GM23338 (cell line): ENCODE measurements at regions not wholly inside any gene's neighbourhood (a gene's known extent, or its start where the extent isn't known, plus 50 kb on each side); places are given as distances from the start of the nearest gene placed in this dataset.

Experiments
- ATAC-seq: fragments of 200-7000 bp; cut with Tn5 transposase; 3 replicates; pipeline ENCODE4 v1.9.1; 2020
- DNase-seq: peaks from one replicate; pipeline ENCODE4 v3.0.0-alpha.2; 2015; ENCODE audit warnings: low spot score
- H2AFZ ChIP-seq: fragments of 200-600 bp; sonication (generic); 2 replicates; pipeline ENCODE4 v1.8.0; 2016; ENCODE audit warnings: antibody characterized with exemption, mild to moderate bottlenecking, moderate library complexity
- H3F3A ChIP-seq: fragments of 200-600 bp; sonication (generic); replicated peaks from 2 replicates; pipeline ENCODE4 v1.8.0; 2017; ENCODE audit warnings: antibody characterized with exemption, mixed run types, low read depth
- H3K27ac ChIP-seq: fragments of 200-600 bp; sonication (generic); 2 replicates; pipeline ENCODE4 v1.6.1; 2016; ENCODE audit warnings: low read depth
- H3K27me3 ChIP-seq: fragments of 200-600 bp; sonication (generic); 2 replicates; pipeline ENCODE4 v1.8.0; 2016; ENCODE audit warnings: mild to moderate bottlenecking, mixed run types, moderate library complexity; ENCODE audit not compliant: insufficient read depth
- H3K36me3 ChIP-seq: fragments of 200-600 bp; sonication (generic); 2 replicates; pipeline ENCODE4 v1.8.0; 2016; ENCODE audit warnings: mild to moderate bottlenecking; ENCODE audit not compliant: insufficient read depth
- H3K4me1 ChIP-seq: fragments of 200-600 bp; sonication (generic); 2 replicates; pipeline ENCODE4 v1.8.0; 2016; ENCODE audit warnings: mild to moderate bottlenecking, moderate library complexity; ENCODE audit not compliant: insufficient read depth
- H3K4me2 ChIP-seq: fragments of 200-600 bp; sonication (generic); 2 replicates; pipeline ENCODE4 v1.7.1; 2017; ENCODE audit warnings: mixed run types
- H3K4me3 ChIP-seq: fragments of 200-600 bp; sonication (generic); 2 replicates; pipeline ENCODE4 v1.6.1; 2016; ENCODE audit warnings: mixed run types
- H3K79me2 ChIP-seq: fragments of 200-600 bp; sonication (generic); replicated peaks from 2 replicates; pipeline ENCODE4 v1.8.0; 2017; ENCODE audit warnings: mild to moderate bottlenecking; ENCODE audit not compliant: insufficient read depth
- H3K9me2 ChIP-seq: fragments of 200-600 bp; sonication (generic); 2 replicates; pipeline ENCODE4 v1.8.0; 2017; ENCODE audit not compliant: insufficient read depth
- H4K20me1 ChIP-seq: fragments of 200-600 bp; sonication (generic); replicated peaks from 2 replicates; pipeline ENCODE4 v1.8.0; 2017; ENCODE audit warnings: mild to moderate bottlenecking; ENCODE audit not compliant: insufficient read depth
- H3K27ac Mint-ChIP-seq: 2 replicates; pipeline ENCODE4 v1.8.0; 2020; ENCODE audit warnings: inconsistent platforms, mild to moderate bottlenecking, moderate library complexity, mixed read lengths
- H3K27me3 Mint-ChIP-seq: 3 replicates; pipeline ENCODE4 v1.8.0; 2022; ENCODE audit warnings: low read depth, mild to moderate bottlenecking, moderate library complexity, mixed read lengths, inconsistent platforms; ENCODE audit not compliant: insufficient read depth, poor library complexity
- H3K36me3 Mint-ChIP-seq: 3 replicates; pipeline ENCODE4 v1.8.0; 2021; ENCODE audit warnings: low read depth, mild to moderate bottlenecking, inconsistent platforms, moderate library complexity, mixed read lengths
- H3K4me1 Mint-ChIP-seq: 3 replicates; pipeline ENCODE4 v1.8.0; 2020; ENCODE audit warnings: mild to moderate bottlenecking, inconsistent platforms, mixed read lengths
- H3K4me3 Mint-ChIP-seq: 3 replicates; pipeline ENCODE4 v1.8.0; 2021; ENCODE audit warnings: moderate library complexity, mild to moderate bottlenecking, inconsistent platforms, mixed read lengths
- H3K9me3 Mint-ChIP-seq: 3 replicates; pipeline ENCODE4 v1.8.0; 2020; ENCODE audit warnings: moderate library complexity, mild to moderate bottlenecking, inconsistent platforms, mixed read lengths
- EZH2phosphoT487 ChIP-seq: fragments of 200-600 bp; sonication (generic); IDR thresholded peaks from one replicate; pipeline ENCODE4 v1.8.1; 2018; ENCODE audit warnings: antibody characterized with exemption; ENCODE audit not compliant: unreplicated experiment
- JUNB ChIP-seq: IDR thresholded peaks from one replicate; pipeline ENCODE4 v1.6.1; 2016; ENCODE audit warnings: antibody characterized with exemption; ENCODE audit not compliant: unreplicated experiment
- POLR2AphosphoS5 ChIP-seq: IDR thresholded peaks from 2 replicates; pipeline ENCODE4 v1.6.1; 2016; ENCODE audit warnings: antibody characterized with exemption, low read depth
- STAT1 ChIP-seq: IDR thresholded peaks from one replicate; pipeline ENCODE4 v1.6.1; 2016; ENCODE audit warnings: antibody characterized with exemption; ENCODE audit not compliant: unreplicated experiment
- ZNF114 ChIP-seq: fragments of 250-450 bp; sonication (Bioruptor Pico); IDR thresholded peaks from 2 replicates; pipeline ENCODE4 v1.5.0; 2020; ENCODE audit warnings: mild to moderate bottlenecking, moderate library complexity
- ZNF331 ChIP-seq: fragments of 250-450 bp; sonication (Bioruptor Pico); IDR thresholded peaks from 2 replicates; pipeline ENCODE4 v1.5.0; 2020; ENCODE audit warnings: low read depth, mild to moderate bottlenecking, moderate library complexity
- TF ChIP-seq, protein P1 (sequence below): IDR thresholded peaks from one replicate; pipeline ENCODE4 v1.6.1; 2018; ENCODE audit warnings: antibody characterized with exemption; ENCODE audit not compliant: unreplicated experiment
- TF ChIP-seq, protein P2 (sequence below), 2 experiments: fragments of 200-600 bp in 1 of 2; sonication (generic) in 1 of 2; conservative IDR thresholded peaks; 2 replicates each; pipeline versions ENCODE4 v1.5.1 to v1.6.1; 2016 to 2017; ENCODE audit warnings: antibody characterized with exemption in 2 of 2, low read depth in 2 of 2, mild to moderate bottlenecking in 2 of 2, moderate library complexity in 1 of 2
- TF ChIP-seq, protein P3 (sequence below): IDR thresholded peaks from 2 replicates; pipeline ENCODE4 v1.6.1; 2016; ENCODE audit warnings: antibody characterized with exemption

DNA sequence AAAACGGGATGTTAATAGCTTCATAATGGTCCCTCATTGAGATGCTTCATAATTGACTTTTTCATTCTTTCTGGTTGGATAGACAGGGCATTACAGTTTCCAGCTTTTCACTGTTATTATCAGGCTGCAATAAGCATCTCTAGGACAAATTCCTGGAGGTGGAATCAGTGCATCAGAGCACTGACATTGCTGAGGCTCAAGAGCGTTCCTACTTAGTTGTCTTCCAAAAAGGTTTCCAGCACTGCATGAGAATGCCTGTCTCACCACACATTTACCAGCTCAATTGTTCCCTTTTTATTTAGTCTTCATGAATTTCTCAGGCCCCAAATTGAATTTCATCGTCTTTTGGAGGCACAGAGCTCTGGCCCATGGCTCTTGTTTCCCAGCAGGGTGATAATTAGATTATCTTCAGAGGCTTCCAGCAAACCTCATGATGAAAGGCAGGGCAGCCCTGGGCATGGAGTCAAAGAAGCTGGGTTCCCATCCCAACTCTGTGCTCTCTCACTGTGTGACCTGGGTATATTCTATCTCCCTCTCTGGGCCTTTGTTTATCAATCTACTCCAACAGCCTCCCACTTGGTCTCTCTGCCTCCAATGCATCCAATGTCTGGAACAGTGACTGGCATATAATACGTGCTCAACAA lies 451.4 kb downstream of the PTPRU start (continued):
- TF ChIP-seq STAT1, result no peak
- no peak for TF ChIP-seq ZNF114
- TF ChIP-seq, protein P1, sequence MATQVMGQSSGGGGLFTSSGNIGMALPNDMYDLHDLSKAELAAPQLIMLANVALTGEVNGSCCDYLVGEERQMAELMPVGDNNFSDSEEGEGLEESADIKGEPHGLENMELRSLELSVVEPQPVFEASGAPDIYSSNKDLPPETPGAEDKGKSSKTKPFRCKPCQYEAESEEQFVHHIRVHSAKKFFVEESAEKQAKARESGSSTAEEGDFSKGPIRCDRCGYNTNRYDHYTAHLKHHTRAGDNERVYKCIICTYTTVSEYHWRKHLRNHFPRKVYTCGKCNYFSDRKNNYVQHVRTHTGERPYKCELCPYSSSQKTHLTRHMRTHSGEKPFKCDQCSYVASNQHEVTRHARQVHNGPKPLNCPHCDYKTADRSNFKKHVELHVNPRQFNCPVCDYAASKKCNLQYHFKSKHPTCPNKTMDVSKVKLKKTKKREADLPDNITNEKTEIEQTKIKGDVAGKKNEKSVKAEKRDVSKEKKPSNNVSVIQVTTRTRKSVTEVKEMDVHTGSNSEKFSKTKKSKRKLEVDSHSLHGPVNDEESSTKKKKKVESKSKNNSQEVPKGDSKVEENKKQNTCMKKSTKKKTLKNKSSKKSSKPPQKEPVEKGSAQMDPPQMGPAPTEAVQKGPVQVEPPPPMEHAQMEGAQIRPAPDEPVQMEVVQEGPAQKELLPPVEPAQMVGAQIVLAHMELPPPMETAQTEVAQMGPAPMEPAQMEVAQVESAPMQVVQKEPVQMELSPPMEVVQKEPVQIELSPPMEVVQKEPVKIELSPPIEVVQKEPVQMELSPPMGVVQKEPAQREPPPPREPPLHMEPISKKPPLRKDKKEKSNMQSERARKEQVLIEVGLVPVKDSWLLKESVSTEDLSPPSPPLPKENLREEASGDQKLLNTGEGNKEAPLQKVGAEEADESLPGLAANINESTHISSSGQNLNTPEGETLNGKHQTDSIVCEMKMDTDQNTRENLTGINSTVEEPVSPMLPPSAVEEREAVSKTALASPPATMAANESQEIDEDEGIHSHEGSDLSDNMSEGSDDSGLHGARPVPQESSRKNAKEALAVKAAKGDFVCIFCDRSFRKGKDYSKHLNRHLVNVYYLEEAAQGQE, result no peak
- TF ChIP-seq, protein P2, sequence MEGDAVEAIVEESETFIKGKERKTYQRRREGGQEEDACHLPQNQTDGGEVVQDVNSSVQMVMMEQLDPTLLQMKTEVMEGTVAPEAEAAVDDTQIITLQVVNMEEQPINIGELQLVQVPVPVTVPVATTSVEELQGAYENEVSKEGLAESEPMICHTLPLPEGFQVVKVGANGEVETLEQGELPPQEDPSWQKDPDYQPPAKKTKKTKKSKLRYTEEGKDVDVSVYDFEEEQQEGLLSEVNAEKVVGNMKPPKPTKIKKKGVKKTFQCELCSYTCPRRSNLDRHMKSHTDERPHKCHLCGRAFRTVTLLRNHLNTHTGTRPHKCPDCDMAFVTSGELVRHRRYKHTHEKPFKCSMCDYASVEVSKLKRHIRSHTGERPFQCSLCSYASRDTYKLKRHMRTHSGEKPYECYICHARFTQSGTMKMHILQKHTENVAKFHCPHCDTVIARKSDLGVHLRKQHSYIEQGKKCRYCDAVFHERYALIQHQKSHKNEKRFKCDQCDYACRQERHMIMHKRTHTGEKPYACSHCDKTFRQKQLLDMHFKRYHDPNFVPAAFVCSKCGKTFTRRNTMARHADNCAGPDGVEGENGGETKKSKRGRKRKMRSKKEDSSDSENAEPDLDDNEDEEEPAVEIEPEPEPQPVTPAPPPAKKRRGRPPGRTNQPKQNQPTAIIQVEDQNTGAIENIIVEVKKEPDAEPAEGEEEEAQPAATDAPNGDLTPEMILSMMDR (conservative IDR thresholded peaks at IDR 0.05; ENCODE audit: low read depth in 2 of 2), result no peak

DNA sequence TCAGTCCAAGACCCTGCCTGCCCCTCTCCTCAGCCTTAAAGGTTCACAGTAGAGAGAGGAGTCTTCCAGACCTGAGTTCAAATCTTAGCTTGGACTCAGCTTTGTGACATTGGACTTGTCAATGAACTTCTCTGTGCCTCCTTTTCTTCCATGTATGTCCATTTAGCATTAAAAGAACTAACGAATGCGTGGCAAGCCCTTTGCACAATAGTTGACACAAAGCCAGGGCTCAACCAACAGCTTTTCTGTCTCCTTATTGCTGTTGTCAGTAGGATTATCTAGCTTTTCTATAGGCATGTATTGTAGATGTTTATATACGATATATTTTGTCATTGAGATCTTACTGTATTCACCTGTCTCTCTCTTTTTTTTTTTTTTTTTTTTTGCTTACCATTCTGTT lies 450.8 kb downstream of the PTPRU start:
- H3K36me3 ChIP-seq, result no peaks in the 10 kb centered on the region
- H2AFZ ChIP-seq, result no peak overlapping the region
- H3K4me2 ChIP-seq, result no peak overlapping the region
- H3K36me3 Mint-ChIP-seq, result no peaks in the 10 kb centered on the region
- H4K20me1 ChIP-seq, result no peaks in the 10 kb centered on the region
- no peaks in the 10 kb centered on the region; the same call in 2 of the 3 replicates for H3K9me3 Mint-ChIP-seq
- no peak for DNase-seq
- no peak overlapping the region for H3K27ac ChIP-seq
- no peak overlapping the region for H3K4me3 ChIP-seq
- no peaks in the 10 kb centered on the region for H3K27me3 ChIP-seq
- H3K27me3 Mint-ChIP-seq, result peaks cover 2% of the 10 kb centered on the region
- no peak overlapping the region for H3K4me3 Mint-ChIP-seq
- TF ChIP-seq, protein P1, result no peak
- TF ChIP-seq JUNB (no peak), EZH2phosphoT487 (no peak), POLR2AphosphoS5 (no peak), ZNF331 (CRISPR knock-in tag) (no peak), ZNF114 (no peak)
- TF ChIP-seq, protein P3, sequence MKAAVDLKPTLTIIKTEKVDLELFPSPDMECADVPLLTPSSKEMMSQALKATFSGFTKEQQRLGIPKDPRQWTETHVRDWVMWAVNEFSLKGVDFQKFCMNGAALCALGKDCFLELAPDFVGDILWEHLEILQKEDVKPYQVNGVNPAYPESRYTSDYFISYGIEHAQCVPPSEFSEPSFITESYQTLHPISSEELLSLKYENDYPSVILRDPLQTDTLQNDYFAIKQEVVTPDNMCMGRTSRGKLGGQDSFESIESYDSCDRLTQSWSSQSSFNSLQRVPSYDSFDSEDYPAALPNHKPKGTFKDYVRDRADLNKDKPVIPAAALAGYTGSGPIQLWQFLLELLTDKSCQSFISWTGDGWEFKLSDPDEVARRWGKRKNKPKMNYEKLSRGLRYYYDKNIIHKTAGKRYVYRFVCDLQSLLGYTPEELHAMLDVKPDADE, result no peak
- TF ChIP-seq, protein P2 (conservative IDR thresholded peaks at IDR 0.05; ENCODE audit: low read depth in 2 of 2), result no peak
- H3K27ac Mint-ChIP-seq, result no peak overlapping the region
- peaks cover 7% of the 10 kb centered on the region for H3K4me1 ChIP-seq
- peaks cover 10% of the 10 kb centered on the region for H3K4me1 Mint-ChIP-seq
- H3K79me2 ChIP-seq, result no peaks in the 10 kb centered on the region
- H3K9me2 ChIP-seq, result no peaks in the 10 kb centered on the region
- H3F3A ChIP-seq, result no peaks in the 10 kb centered on the region
- no peak for ATAC-seq
